ENCODE measurements at regions not wholly inside any gene's neighbourhood (a gene's known extent, or its start where the extent isn't known, plus 50 kb on each side); places are given as distances from the start of the nearest gene placed in this dataset.

DNA sequence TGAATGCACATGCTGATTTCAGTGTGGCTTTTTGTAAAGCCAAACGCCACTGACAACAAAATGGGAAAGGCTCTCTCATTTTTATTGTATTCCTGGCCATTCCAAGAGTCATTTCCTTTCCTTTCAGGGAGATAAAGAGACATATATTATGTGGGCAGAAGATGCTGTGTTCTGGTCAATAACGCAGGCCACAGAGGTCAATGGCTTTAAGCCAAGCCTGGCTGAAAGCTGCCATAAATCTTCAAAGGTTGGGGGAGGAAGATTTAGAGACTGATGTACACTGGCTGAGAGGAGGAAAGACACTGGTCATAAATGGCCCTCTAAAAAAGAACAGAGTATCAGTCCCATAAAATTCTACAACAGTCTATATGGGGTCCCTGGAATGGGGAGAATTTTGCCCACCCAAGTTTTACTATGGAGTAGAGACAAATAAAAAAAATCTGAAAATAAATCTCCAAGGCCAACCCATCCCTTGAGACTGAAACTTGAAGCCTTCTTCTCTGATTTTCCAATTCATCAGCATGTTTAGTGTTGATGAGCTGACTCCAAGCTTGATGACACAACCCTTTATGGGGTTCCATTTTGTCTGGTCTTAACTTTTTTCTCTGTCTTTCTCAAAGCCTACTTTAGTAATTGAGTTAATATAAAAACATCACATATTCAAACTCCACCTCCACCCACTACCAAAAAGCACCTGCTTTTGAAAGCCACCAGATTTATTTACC is 152.1 kb upstream of the SLC24A2 start:
- Mint-ChIP-seq H3K4me1 (ENCODE audit: unreplicated experiment) (no peaks in the 10 kb centered on the region), H3K27me3 (ENCODE audit: unreplicated experiment) (peaks cover 21% of the 10 kb centered on the region), H3K36me3 (ENCODE audit: unreplicated experiment) (no peaks in the 10 kb centered on the region), H3K4me3 (ENCODE audit: unreplicated experiment) (no peak overlapping the region), H3K9me3 (ENCODE audit: unreplicated experiment) (no peaks in the 10 kb centered on the region), H3K27ac (ENCODE audit: unreplicated experiment) (no peak overlapping the region)
- DNase-seq (ENCODE audit: extremely low spot score, unreplicated experiment), result no peak
- TF ChIP-seq, protein P1, sequence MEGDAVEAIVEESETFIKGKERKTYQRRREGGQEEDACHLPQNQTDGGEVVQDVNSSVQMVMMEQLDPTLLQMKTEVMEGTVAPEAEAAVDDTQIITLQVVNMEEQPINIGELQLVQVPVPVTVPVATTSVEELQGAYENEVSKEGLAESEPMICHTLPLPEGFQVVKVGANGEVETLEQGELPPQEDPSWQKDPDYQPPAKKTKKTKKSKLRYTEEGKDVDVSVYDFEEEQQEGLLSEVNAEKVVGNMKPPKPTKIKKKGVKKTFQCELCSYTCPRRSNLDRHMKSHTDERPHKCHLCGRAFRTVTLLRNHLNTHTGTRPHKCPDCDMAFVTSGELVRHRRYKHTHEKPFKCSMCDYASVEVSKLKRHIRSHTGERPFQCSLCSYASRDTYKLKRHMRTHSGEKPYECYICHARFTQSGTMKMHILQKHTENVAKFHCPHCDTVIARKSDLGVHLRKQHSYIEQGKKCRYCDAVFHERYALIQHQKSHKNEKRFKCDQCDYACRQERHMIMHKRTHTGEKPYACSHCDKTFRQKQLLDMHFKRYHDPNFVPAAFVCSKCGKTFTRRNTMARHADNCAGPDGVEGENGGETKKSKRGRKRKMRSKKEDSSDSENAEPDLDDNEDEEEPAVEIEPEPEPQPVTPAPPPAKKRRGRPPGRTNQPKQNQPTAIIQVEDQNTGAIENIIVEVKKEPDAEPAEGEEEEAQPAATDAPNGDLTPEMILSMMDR (IDR thresholded peaks at IDR 0.05), result no peak

DNA sequence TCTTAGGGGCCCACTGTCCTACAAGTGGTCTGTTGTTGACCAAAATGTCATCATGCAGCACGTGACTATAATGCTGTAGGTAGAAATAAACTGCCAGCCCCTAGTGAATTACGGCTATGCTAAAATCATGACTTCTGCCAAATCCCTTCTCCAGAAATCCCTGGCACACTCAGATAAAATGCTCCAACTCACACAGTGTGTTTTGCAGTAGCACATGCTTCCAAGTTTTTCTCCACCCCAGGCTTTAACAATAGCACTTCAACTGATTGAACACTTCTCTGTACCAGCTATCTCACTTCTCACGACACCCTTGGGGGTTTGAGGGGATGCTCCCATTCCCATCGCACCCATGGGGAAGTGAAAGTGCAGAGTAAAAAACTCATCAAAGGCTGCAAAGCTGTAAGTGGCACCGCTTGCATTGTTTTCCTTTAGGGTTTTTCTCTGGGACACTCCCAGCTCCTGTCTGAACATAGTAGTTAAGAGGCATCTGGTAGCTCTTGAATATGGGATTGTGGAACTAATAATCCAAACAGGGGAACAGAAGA is 151.0 kb upstream of the SLC24A2 start:
- DNase-seq (ENCODE audit: extremely low spot score, unreplicated experiment), result no peak
- Mint-ChIP-seq H3K4me3 (ENCODE audit: unreplicated experiment) (no peak overlapping the region), H3K9me3 (ENCODE audit: unreplicated experiment) (no peaks in the 10 kb centered on the region), H3K27ac (ENCODE audit: unreplicated experiment) (no peak overlapping the region), H3K36me3 (ENCODE audit: unreplicated experiment) (no peaks in the 10 kb centered on the region), H3K27me3 (ENCODE audit: unreplicated experiment) (peaks cover 17% of the 10 kb centered on the region), H3K4me1 (ENCODE audit: unreplicated experiment) (no peaks in the 10 kb centered on the region)
- TF ChIP-seq, protein P1 (IDR thresholded peaks at IDR 0.05), result no peak

DNA sequence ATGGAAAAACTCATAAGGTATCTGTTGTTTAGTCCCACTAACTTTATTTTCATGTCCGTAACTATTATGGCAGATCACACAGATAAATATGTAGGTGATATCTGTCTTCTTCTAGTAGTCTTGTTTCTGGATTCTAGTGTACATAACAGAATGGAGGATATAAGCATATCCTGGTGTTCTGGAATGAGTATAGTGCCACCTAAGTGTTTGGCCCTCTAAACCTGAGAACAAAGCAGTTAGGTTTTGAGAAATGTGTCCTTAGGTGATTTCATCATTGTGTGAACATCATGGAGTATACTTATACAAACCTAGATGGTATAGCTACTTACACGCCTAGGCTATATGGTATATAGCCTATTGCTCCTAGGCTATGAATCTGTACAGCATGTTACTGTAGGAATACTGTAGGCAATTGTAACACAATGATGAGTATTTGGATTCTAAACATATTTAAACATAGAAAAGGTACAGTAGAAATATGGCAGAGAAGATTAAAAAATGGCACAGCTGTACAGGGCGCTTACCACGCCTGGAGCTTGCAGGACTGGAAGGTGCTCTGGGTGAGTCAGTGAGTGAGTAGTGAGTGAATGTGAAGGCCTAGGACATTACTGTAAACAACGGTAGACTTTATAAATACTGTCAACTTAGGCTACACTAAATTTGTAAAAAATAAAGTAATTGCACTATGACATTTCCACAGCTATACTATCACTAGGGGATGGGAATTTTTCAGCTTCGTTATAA is 150.3 kb upstream of the SLC24A2 start:
- H3K4me3 Mint-ChIP-seq (ENCODE audit: unreplicated experiment), result no peak overlapping the region
- TF ChIP-seq, protein P1 (IDR thresholded peaks at IDR 0.05), result no peak
- no peaks in the 10 kb centered on the region for H3K9me3 Mint-ChIP-seq (ENCODE audit: unreplicated experiment)
- H3K4me1 Mint-ChIP-seq (ENCODE audit: unreplicated experiment), result peaks cover 5% of the 10 kb centered on the region
- no peaks in the 10 kb centered on the region for H3K36me3 Mint-ChIP-seq (ENCODE audit: unreplicated experiment)
- H3K27ac Mint-ChIP-seq (ENCODE audit: unreplicated experiment), result no peak overlapping the region
- peaks cover 12% of the 10 kb centered on the region for H3K27me3 Mint-ChIP-seq (ENCODE audit: unreplicated experiment)
- DNase-seq (ENCODE audit: extremely low spot score, unreplicated experiment), result no peak

DNA sequence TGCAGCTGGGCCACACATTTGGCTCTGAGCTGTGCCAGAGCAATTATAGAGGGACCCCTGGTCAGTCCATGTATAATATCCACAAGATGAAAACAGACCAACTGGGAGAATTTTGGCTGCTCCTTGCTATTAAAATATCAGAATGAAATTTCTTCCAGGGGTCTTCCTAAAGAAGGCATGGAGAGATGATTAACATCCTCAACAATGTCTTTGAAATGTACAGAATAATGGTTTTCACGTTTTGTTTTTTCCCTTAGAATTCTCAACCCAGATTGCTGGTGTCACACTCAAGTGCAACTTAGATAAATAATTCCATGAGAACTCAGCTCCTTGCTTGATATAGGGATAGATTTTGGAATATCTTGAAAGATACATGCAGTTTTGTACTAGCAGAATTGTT is 148.3 kb upstream of the SLC24A2 start:
- no peaks in the 10 kb centered on the region for H3K36me3 Mint-ChIP-seq (ENCODE audit: unreplicated experiment)
- no peaks in the 10 kb centered on the region for H3K27me3 Mint-ChIP-seq (ENCODE audit: unreplicated experiment)

More for the DNA sequence above, 148.3 kb upstream of the SLC24A2 start:
- H3K4me3 Mint-ChIP-seq (ENCODE audit: unreplicated experiment), result no peak overlapping the region
- TF ChIP-seq, protein P1 (IDR thresholded peaks at IDR 0.05), result no peak
- H3K9me3 Mint-ChIP-seq (ENCODE audit: unreplicated experiment), result no peaks in the 10 kb centered on the region
- H3K27ac Mint-ChIP-seq (ENCODE audit: unreplicated experiment), result no peak overlapping the region
- H3K4me1 Mint-ChIP-seq (ENCODE audit: unreplicated experiment), result peaks cover 6% of the 10 kb centered on the region
- no peak for DNase-seq (ENCODE audit: extremely low spot score, unreplicated experiment)
